ENCODE measurements at regions not wholly inside any gene's neighbourhood (a gene's known extent, or its start where the extent isn't known, plus 50 kb on each side); places are given as distances from the start of the nearest gene placed in this dataset.

DNA sequence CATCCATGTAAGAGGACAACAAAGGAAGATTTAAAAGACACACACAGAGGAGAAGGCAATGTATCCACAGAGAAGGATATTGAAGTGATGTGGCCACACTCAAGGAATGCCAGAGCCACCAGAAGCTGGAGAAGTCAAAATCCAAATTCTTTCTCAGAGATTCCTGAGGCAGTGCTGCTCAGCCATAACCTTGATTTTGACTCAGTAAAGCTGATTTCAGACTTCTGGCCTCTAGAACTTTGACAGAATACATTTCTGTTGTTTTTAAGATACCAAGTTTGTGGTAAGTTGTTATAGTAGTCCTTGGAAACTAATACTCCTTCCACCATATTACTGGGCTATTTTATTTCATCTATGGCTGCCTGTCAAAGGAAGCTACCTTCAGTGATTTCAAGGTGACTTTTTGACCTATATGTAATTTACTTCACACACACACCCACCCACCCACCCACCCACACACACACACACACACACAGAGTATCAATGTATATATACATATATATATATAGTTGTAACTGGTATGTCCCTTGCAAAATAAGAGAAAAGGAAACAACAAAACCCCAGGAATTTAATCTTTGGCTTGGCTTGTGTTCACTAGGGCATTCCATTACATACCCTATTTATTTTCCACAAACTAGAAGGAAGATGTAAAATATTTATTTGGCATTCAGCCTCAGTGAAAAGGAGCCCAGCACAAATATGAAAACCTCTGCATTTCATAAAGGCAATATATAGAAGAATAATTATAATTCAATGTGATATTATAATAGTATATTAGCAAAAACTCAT is 142.1 kb upstream of the PTGFR start:
- ATAC-seq (ENCODE audit: low read depth) (no peak), DNase-seq (no peak)
- CTCF ChIA-PET: no interaction called here

DNA sequence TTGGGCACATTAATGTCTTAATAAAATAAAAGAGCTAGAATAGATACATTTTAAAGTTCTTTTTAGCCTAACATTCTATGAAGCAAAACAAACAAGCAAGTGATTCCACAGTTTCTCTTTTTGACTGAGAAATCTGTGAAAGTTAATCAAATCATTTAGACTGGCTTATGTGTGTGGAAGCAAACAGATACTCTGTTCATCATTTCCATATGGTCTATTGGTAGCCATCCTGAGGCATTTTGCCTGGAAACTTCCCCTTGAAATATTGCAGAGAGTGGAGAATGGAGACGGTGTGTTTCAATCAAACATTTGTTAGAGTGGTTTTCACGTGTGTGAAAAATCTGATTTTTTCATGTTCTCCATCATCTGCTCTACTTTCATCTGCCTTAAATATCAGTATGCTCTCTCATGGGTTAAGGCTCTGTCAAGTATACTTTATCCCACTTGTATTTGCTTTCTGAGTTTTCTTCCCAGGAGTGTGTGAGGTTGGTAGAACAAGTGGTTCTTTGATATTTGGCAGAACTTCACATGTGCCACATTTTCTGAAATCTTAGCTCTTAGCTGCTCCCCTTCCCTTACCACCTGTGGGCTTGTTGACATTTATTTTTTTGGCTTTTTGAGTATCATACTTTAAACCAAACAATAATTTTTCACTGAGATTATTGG is 139.1 kb upstream of the PTGFR start:
- intact Hi-C loops (cut with micrococcal nuclease): no loop called here
- Mint-ChIP-seq H3K4me1 (no peaks in the 10 kb centered on the region), H3K4me3 (no peak overlapping the region), H3K9me3 (ENCODE audit: insufficient read depth) (no peaks in the 10 kb centered on the region), H3K27me3 (no peaks in the 10 kb centered on the region), H3K27ac (no peak overlapping the region)
- Histone ChIP-seq H4K20me1 (ENCODE audit: control insufficient read depth, insufficient read depth, low read length, poor library complexity, severe bottlenecking) (no peaks in the 10 kb centered on the region), H3K9ac (ENCODE audit: low read length) (no peak overlapping the region), H3K27me3 (replicated peaks in 1 of 4; ENCODE audit: control extremely low read depth in 1 of 4, control insufficient read depth in 3 of 4, insufficient read depth in 4 of 4, low read length in 3 of 4) (no peaks in the 10 kb centered on the region), H3K36me3 (replicated peaks in 1 of 2; ENCODE audit: control extremely low read depth in 1 of 2, control insufficient read depth in 1 of 2, extremely low read depth in 1 of 2, insufficient read depth in 2 of 2, low read length in 1 of 2) (no peaks in the 10 kb centered on the region), H3K4me2 (replicated peaks; ENCODE audit: low read depth, low read length, poor library complexity, severe bottlenecking) (no peak overlapping the region), H3K27ac (ENCODE audit: low read length in 2 of 2) (no peak overlapping the region), H3K79me2 (ENCODE audit: control insufficient read depth, insufficient read depth, low read length) (no peaks in the 10 kb centered on the region), H3K9me3 (ENCODE audit: control extremely low read depth in 1 of 3, control insufficient read depth in 2 of 3, insufficient read depth in 1 of 3, low read length in 2 of 3) (no peaks in the 10 kb centered on the region), H2AFZ (ENCODE audit: insufficient read depth, low read depth, low read length, poor library complexity, severe bottlenecking) (no peak overlapping the region), H3K4me1 (ENCODE audit: control insufficient read depth in 2 of 2, insufficient read depth in 2 of 2, low read length in 2 of 2) (no peaks in the 10 kb centered on the region), H3K4me3 (ENCODE audit: control extremely low read depth in 1 of 5, extremely low read depth in 1 of 5, insufficient read depth in 1 of 5, low read depth in 2 of 5, low read length in 4 of 5) (no peak overlapping the region)
- ChIA-PET POLR2A (no interaction called here), CTCF (no interaction called here)
- TF ChIP-seq, protein P1, sequence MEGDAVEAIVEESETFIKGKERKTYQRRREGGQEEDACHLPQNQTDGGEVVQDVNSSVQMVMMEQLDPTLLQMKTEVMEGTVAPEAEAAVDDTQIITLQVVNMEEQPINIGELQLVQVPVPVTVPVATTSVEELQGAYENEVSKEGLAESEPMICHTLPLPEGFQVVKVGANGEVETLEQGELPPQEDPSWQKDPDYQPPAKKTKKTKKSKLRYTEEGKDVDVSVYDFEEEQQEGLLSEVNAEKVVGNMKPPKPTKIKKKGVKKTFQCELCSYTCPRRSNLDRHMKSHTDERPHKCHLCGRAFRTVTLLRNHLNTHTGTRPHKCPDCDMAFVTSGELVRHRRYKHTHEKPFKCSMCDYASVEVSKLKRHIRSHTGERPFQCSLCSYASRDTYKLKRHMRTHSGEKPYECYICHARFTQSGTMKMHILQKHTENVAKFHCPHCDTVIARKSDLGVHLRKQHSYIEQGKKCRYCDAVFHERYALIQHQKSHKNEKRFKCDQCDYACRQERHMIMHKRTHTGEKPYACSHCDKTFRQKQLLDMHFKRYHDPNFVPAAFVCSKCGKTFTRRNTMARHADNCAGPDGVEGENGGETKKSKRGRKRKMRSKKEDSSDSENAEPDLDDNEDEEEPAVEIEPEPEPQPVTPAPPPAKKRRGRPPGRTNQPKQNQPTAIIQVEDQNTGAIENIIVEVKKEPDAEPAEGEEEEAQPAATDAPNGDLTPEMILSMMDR (IDR thresholded peaks at IDR 0.05): no peak
- TF ChIP-seq EZH2 (IDR thresholded peaks at IDR 0.05; ENCODE audit: borderline replicate concordance, insufficient read depth, low read depth, low read length, poor library complexity, severe bottlenecking): no peak
- DNase-seq: no peak
- no peak for ATAC-seq (ENCODE audit: low read depth)
- WGBS (ENCODE audit: insufficient coverage): no CpG with 5 or more reads among the region's 2 CpGs

More for the DNA sequence above, 142.1 kb upstream of the PTGFR start:
- Histone ChIP-seq H3K9ac (ENCODE audit: low read length) (no peak overlapping the region), H3K4me3 (ENCODE audit: control extremely low read depth in 1 of 5, extremely low read depth in 1 of 5, insufficient read depth in 1 of 5, low read depth in 2 of 5, low read length in 4 of 5) (no peak overlapping the region), H3K4me1 (ENCODE audit: control insufficient read depth in 2 of 2, insufficient read depth in 2 of 2, low read length in 2 of 2) (no peaks in the 10 kb centered on the region), H2AFZ (ENCODE audit: insufficient read depth, low read depth, low read length, poor library complexity, severe bottlenecking) (no peak overlapping the region), H3K27ac (ENCODE audit: low read length in 2 of 2) (no peak overlapping the region), H3K36me3 (replicated peaks in 1 of 2; ENCODE audit: control extremely low read depth in 1 of 2, control insufficient read depth in 1 of 2, extremely low read depth in 1 of 2, insufficient read depth in 2 of 2, low read length in 1 of 2) (no peaks in the 10 kb centered on the region), H3K79me2 (ENCODE audit: control insufficient read depth, insufficient read depth, low read length) (no peaks in the 10 kb centered on the region), H3K9me3 (ENCODE audit: control extremely low read depth in 1 of 3, control insufficient read depth in 2 of 3, insufficient read depth in 1 of 3, low read length in 2 of 3) (no peaks in the 10 kb centered on the region), H3K27me3 (replicated peaks in 1 of 4; ENCODE audit: control extremely low read depth in 1 of 4, control insufficient read depth in 3 of 4, insufficient read depth in 4 of 4, low read length in 3 of 4) (no peaks in the 10 kb centered on the region), H3K4me2 (replicated peaks; ENCODE audit: low read depth, low read length, poor library complexity, severe bottlenecking) (no peak overlapping the region), H4K20me1 (ENCODE audit: control insufficient read depth, insufficient read depth, low read length, poor library complexity, severe bottlenecking) (no peaks in the 10 kb centered on the region)
- H3K27me3 Mint-ChIP-seq: no peaks in the 10 kb centered on the region
- H3K27ac Mint-ChIP-seq: no peak overlapping the region
- intact Hi-C loops (cut with micrococcal nuclease): no loop called here
- TF ChIP-seq EZH2 (IDR thresholded peaks at IDR 0.05; ENCODE audit: borderline replicate concordance, insufficient read depth, low read depth, low read length, poor library complexity, severe bottlenecking): no peak
- TF ChIP-seq, protein P1 (IDR thresholded peaks at IDR 0.05): no peak
- no peak overlapping the region for H3K4me3 Mint-ChIP-seq
- no peaks in the 10 kb centered on the region for H3K9me3 Mint-ChIP-seq (ENCODE audit: insufficient read depth)
- no peaks in the 10 kb centered on the region for H3K4me1 Mint-ChIP-seq
- POLR2A ChIA-PET: no interaction called here

Measured in B cell (primary cell).